ENCODE measurements at regions not wholly inside any gene's neighbourhood (a gene's known extent, or its start where the extent isn't known, plus 50 kb on each side); places are given as distances from the start of the nearest gene placed in this dataset.

DNA sequence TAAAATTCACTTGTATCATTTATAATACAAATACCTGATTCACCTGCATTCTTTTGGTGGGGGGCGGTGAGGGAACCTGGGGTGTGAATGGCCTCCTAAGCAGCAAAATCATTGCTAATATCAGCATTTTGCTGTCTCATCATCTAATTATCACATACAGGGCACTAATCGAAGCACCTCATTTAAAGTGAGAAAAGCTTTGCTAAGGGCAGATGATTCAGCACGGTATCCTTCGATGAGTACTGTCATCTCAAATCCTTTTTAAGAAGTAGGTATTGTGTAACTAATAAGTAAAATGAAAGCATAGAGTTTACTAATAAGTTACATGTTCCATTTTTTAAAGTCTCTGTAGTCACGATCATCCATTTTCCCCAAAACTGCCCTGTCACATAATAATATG lies 278.1 kb upstream of the SOX5 start:
- Histone ChIP-seq H3K4me3 (no peak overlapping the region), H3K36me3 (no peaks in the 10 kb centered on the region), H3K4me1 (peaks cover 7 to 14% of the 10 kb centered on the region in 2 donors), H3K27me3 (no peaks in the 10 kb centered on the region), H3K9me3 (no peaks in the 10 kb centered on the region), H3K27ac (peak overlapping the region; percentile 30 to 42)
- TF ChIP-seq, protein P1, sequence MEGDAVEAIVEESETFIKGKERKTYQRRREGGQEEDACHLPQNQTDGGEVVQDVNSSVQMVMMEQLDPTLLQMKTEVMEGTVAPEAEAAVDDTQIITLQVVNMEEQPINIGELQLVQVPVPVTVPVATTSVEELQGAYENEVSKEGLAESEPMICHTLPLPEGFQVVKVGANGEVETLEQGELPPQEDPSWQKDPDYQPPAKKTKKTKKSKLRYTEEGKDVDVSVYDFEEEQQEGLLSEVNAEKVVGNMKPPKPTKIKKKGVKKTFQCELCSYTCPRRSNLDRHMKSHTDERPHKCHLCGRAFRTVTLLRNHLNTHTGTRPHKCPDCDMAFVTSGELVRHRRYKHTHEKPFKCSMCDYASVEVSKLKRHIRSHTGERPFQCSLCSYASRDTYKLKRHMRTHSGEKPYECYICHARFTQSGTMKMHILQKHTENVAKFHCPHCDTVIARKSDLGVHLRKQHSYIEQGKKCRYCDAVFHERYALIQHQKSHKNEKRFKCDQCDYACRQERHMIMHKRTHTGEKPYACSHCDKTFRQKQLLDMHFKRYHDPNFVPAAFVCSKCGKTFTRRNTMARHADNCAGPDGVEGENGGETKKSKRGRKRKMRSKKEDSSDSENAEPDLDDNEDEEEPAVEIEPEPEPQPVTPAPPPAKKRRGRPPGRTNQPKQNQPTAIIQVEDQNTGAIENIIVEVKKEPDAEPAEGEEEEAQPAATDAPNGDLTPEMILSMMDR (IDR thresholded peaks at IDR 0.05), result no peak
- intact Hi-C loops (cut with DNase I), result loop anchor here (5.0 kb wide), 1 partner anchor 335 kb away; no protein-coding TSS in a partner anchor
- DNase-seq (ENCODE audit: low spot score in 2 of 2), result no peak

DNA sequence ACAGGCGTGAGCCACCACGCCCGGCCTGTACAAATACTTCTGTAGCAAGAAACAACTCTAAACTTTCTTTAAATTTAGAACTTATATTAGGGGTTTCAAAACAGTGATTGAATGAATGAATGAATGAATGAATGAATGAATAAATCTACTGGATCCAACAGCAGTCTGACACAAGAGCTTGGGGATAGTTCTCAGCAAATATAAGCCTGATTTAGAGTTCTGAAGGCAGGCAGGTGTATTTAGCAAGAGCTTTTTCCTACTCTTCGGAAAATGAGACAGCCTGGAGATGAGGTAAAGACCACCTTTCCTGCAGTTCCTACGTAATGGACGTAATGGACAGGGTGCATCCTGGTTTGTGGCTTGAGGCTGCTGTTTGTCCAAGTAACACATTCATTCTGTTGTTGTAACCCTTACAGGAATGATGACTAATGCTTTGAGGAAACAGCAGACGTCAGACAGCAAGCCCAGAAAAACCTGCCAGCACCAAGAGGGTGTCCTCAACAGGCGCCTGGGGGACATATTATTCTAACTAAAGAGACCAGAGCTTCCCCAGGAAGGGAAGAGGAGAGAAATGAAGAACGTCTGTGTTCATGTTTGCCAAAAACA lies 277.4 kb upstream of the SOX5 start:
- Histone ChIP-seq H3K27ac (peak overlapping the region; percentile 30 to 42), H3K4me3 (no peak overlapping the region), H3K4me1 (peaks cover 7 to 14% of the 10 kb centered on the region in 2 donors), H3K36me3 (no peaks in the 10 kb centered on the region), H3K27me3 (no peaks in the 10 kb centered on the region), H3K9me3 (no peaks in the 10 kb centered on the region)
- TF ChIP-seq, protein P1 (IDR thresholded peaks at IDR 0.05), result no peak
- intact Hi-C loops (cut with DNase I), result loop anchor here (5.0 kb wide), 1 partner anchor 335 kb away; no protein-coding TSS in a partner anchor
- peak; percentile 9 to 81 for DNase-seq (ENCODE audit: low spot score in 2 of 2)

DNA sequence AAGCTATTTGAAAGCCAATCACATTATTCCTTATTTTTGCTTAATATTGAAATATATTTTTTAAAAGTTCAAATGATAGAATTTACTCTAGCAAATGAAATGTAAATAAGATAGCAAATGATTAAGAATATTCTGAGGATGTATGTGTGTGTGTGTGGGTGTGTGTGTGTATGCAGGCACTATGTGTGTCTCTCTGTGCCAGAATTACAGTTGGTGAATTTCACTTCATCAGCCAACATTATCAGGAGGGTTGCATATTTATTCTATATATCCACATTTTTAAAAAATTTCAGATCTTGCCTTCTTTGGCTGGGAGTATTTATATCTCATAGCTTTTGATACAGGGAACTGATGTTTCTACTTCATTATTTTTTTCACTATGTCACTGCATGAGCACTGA lies 274.9 kb upstream of the SOX5 start:
- no peaks in the 10 kb centered on the region for H3K9me3 ChIP-seq
- no peak overlapping the region for H3K4me3 ChIP-seq
- DNase-seq (ENCODE audit: low spot score in 2 of 2), result no peak
- TF ChIP-seq, protein P1 (IDR thresholded peaks at IDR 0.05), result no peak
- no peak overlapping the region for H3K27ac ChIP-seq
- H3K4me1 ChIP-seq, result peaks cover 7 to 14% of the 10 kb centered on the region in 2 donors
- intact Hi-C loops (cut with DNase I), result loop anchor here (5.0 kb wide), 1 partner anchor 1027 kb away; no protein-coding TSS in a partner anchor
- no peaks in the 10 kb centered on the region for H3K27me3 ChIP-seq
- H3K36me3 ChIP-seq, result no peaks in the 10 kb centered on the region

DNA sequence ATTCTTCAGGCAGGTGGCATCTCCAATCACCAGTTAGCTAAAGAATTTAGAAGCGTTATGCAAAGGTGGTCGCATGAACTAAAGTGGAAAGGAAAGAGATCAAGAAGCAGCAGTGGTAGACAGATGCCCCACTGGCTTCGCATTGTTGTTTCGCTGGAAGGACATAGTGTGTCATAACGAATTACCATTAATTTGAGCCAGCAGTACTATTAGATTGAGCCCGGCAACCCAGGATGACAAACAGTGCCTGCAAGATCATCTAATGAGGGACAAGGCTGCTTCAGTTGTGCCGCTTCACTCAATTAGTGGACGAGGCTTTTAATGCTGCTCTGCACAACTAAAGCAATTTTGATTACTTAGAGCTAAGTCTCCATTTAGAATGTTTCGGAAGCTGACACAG lies 274.5 kb upstream of the SOX5 start:
- Histone ChIP-seq H3K27ac (no peak overlapping the region), H3K36me3 (no peaks in the 10 kb centered on the region), H3K4me3 (no peak overlapping the region), H3K4me1 (peaks cover 7 to 14% of the 10 kb centered on the region in 2 donors), H3K27me3 (no peaks in the 10 kb centered on the region), H3K9me3 (no peaks in the 10 kb centered on the region)
- no peak for DNase-seq (ENCODE audit: low spot score in 2 of 2)
- TF ChIP-seq, protein P1 (IDR thresholded peaks at IDR 0.05), result no peak
- intact Hi-C loops (cut with DNase I), result loop anchor here (5.0 kb wide), 1 partner anchor 1027 kb away; no protein-coding TSS in a partner anchor

DNA sequence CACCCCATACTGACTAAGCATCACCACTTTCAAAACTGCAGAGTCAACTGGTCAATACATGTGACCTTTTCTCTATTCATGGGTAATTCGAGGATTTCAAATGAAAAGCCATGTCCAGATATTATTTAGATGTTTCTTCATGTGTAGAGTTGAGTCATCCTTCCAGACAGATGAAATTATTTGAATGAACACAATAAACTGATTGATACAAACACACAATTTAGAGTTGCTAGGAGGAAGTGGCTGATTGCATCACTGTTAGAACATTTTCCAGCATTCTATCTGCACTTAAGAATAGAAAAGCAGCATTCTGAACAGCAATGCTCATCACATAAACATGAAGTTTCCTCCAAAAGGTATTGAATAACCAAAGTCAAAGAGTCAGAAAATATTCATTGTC lies 273.5 kb upstream of the SOX5 start:
- Histone ChIP-seq H3K27me3 (no peaks in the 10 kb centered on the region), H3K27ac (no peak overlapping the region), H3K9me3 (no peaks in the 10 kb centered on the region), H3K36me3 (no peaks in the 10 kb centered on the region), H3K4me1 (peaks cover 7 to 11% of the 10 kb centered on the region in 2 donors), H3K4me3 (no peak overlapping the region)
- TF ChIP-seq, protein P1 (IDR thresholded peaks at IDR 0.05), result no peak
- intact Hi-C loops (cut with DNase I), result loop anchor here (5.0 kb wide), 1 partner anchor 1026 kb away; no protein-coding TSS in a partner anchor
- DNase-seq (ENCODE audit: low spot score in 2 of 2), result no peak

Measured in ascending aorta (tissue), 2 donors.